ENCODE measurements at regions not wholly inside any gene's neighbourhood (a gene's known extent, or its start where the extent isn't known, plus 50 kb on each side); places are given as distances from the start of the nearest gene placed in this dataset.
"Not testable (repeated sequence)": the region's sequence is repeated elsewhere in the genome, so short reads cannot be mapped to it uniquely, and the experiment has no call there.

- DNase-seq (ENCODE audit: low spot score in 2 of 2): no peak
- no peak for TF ChIP-seq CTCF (IDR thresholded peaks at IDR 0.05)
- TF ChIP-seq POLR2AphosphoS5 (IDR thresholded peaks at IDR 0.05): no peak
- TF ChIP-seq POLR2A (IDR thresholded peaks at IDR 0.05): no peak
- no peak overlapping the region for H3K27ac ChIP-seq
- no peaks in the 10 kb centered on the region for H3K27me3 ChIP-seq
- no peaks in the 10 kb centered on the region for H3K36me3 ChIP-seq
- H3K9me3 ChIP-seq: no peaks in the 10 kb centered on the region
- no peak overlapping the region for H3K4me3 ChIP-seq
- intact Hi-C loops (cut with DNase I; ENCODE audit: low total_unique reads): no loop called here
- H3K4me1 ChIP-seq: no peaks in the 10 kb centered on the region
Measured at GRCh38 chr10:25831080-25831479, 102.9 kb upstream of the MYO3A start.

GRCh38 chr10:25839683-25840082 is 94.3 kb upstream of the MYO3A start:
- H3K9me3 ChIP-seq: no peaks in the 10 kb centered on the region
- no peak for DNase-seq (ENCODE audit: low spot score in 2 of 2)
- intact Hi-C loops (cut with DNase I; ENCODE audit: low total_unique reads): no loop called here
- no peak overlapping the region for H3K4me3 ChIP-seq
- TF ChIP-seq POLR2AphosphoS5 (IDR thresholded peaks at IDR 0.05): no peak
- TF ChIP-seq POLR2A (IDR thresholded peaks at IDR 0.05): no peak
- TF ChIP-seq CTCF (IDR thresholded peaks at IDR 0.05): no peak
- H3K4me1 ChIP-seq: no peaks in the 10 kb centered on the region
- H3K27me3 ChIP-seq: no peaks in the 10 kb centered on the region
- H3K27ac ChIP-seq: no peak overlapping the region
- H3K36me3 ChIP-seq: no peaks in the 10 kb centered on the region

GRCh38 chr10:25840875-25841274 is 93.2 kb upstream of the MYO3A start:
- intact Hi-C loops (cut with DNase I; ENCODE audit: low total_unique reads); H3K4me3 ChIP-seq; DNase-seq (ENCODE audit: low spot score in 2 of 2); H3K9me3 ChIP-seq; H3K36me3 ChIP-seq; H3K4me1 ChIP-seq; H3K27ac ChIP-seq; H3K27me3 ChIP-seq: not testable (repeated sequence)

GRCh38 chr10:25842146-25842545 is 91.9 kb upstream of the MYO3A start:
- Histone ChIP-seq H3K27ac (no peak overlapping the region), H3K4me1 (no peaks in the 10 kb centered on the region), H3K27me3 (no peaks in the 10 kb centered on the region), H3K36me3 (no peaks in the 10 kb centered on the region), H3K4me3 (no peak overlapping the region), H3K9me3 (no peaks in the 10 kb centered on the region)
- DNase-seq (ENCODE audit: low spot score in 2 of 2): no peak
- TF ChIP-seq CTCF (IDR thresholded peaks at IDR 0.05) (no peak), POLR2A (IDR thresholded peaks at IDR 0.05) (no peak), POLR2AphosphoS5 (IDR thresholded peaks at IDR 0.05) (no peak)
- intact Hi-C loops (cut with DNase I; ENCODE audit: low total_unique reads): no loop called here

- no peak overlapping the region for H3K4me3 ChIP-seq
- H3K27ac ChIP-seq: no peak overlapping the region
- no peaks in the 10 kb centered on the region for H3K4me1 ChIP-seq
- H3K36me3 ChIP-seq: no peaks in the 10 kb centered on the region
- H3K27me3 ChIP-seq: no peaks in the 10 kb centered on the region
- intact Hi-C loops (cut with DNase I; ENCODE audit: low total_unique reads): no loop called here
- DNase-seq (ENCODE audit: low spot score in 2 of 2): no peak
- no peaks in the 10 kb centered on the region for H3K9me3 ChIP-seq
- TF ChIP-seq CTCF (IDR thresholded peaks at IDR 0.05) (no peak), POLR2AphosphoS5 (IDR thresholded peaks at IDR 0.05) (no peak)
Measured at GRCh38 chr10:25843551-25844170, 90.4 kb upstream of the MYO3A start.

- DNase-seq (ENCODE audit: low spot score in 2 of 2); H3K36me3 ChIP-seq; intact Hi-C loops (cut with DNase I; ENCODE audit: low total_unique reads); H3K4me3 ChIP-seq; H3K27ac ChIP-seq; H3K9me3 ChIP-seq; H3K4me1 ChIP-seq; H3K27me3 ChIP-seq: not testable (repeated sequence)
Measured at GRCh38 chr10:25844716-25845115, 89.3 kb upstream of the MYO3A start.

Data from breast epithelium (tissue), 4 donors.